Right kidney (tissue), 1 donor: ENCODE measurements at regions not wholly inside any gene's neighbourhood (a gene's known extent, or its start where the extent isn't known, plus 50 kb on each side); places are given as distances from the start of the nearest gene placed in this dataset.

Source experiments
- DNase-seq: peaks from one replicate; pipeline ENCODE4 v3.0.0-alpha.2; 2016

GRCh38 chr7:25361387-25361786 is 133.1 kb upstream of the NPVF start:
- DNase-seq: no peak

GRCh38 chr7:25361863-25362262 is 133.6 kb upstream of the NPVF start:
- no peak for DNase-seq

GRCh38 chr7:25368599-25369201 is 140.4 kb upstream of the NPVF start:
- DNase-seq: no peak

GRCh38 chr7:25369786-25370185 is 141.5 kb upstream of the NPVF start:
- DNase-seq: no peak

- DNase-seq: no peak
These were observed 143.7 kb upstream of the NPVF start for GRCh38 chr7:25371972-25372371.

- DNase-seq: no peak
These were observed 147.7 kb upstream of the NPVF start for GRCh38 chr7:25375805-25376600.

GRCh38 chr7:25379351-25380300 is 151.3 kb upstream of the NPVF start:
- DNase-seq: no peak

- no peak for DNase-seq
These were observed 153.7 kb upstream of the NPVF start for GRCh38 chr7:25381818-25382589.

- DNase-seq: no peak
These were observed 154.6 kb upstream of the NPVF start for GRCh38 chr7:25382869-25383268.

GRCh38 chr7:25383402-25383801 is 155.1 kb upstream of the NPVF start:
- DNase-seq: no peak

- peak; percentile 42 for DNase-seq
These were observed 156.7 kb upstream of the NPVF start for GRCh38 chr7:25384788-25385505.

GRCh38 chr7:25385506-25386136 is 157.3 kb upstream of the NPVF start:
- DNase-seq: peak; percentile 22

- no peak for DNase-seq
These were observed 158.0 kb upstream of the NPVF start for GRCh38 chr7:25386311-25386744.

GRCh38 chr7:25388681-25389080 is 160.4 kb upstream of the NPVF start:
- DNase-seq: no peak

- DNase-seq: peak; percentile 51
These were observed 161.3 kb upstream of the NPVF start for GRCh38 chr7:25389489-25390106.

GRCh38 chr7:25391295-25391861 is 163.1 kb upstream of the NPVF start:
- DNase-seq: peak; percentile 20

- peak; percentile 53 for DNase-seq
These were observed 163.8 kb upstream of the NPVF start for GRCh38 chr7:25391961-25392587.

- DNase-seq: no peak
These were observed 164.5 kb upstream of the NPVF start for GRCh38 chr7:25392588-25393338.

- no peak for DNase-seq
These were observed 167.7 kb upstream of the NPVF start for GRCh38 chr7:25395976-25396375.
